Activated CD8-positive, alpha-beta memory T cell treated with anti-CD3 and anti-CD28 coated beads, Interleukin-2, amount 50 U/mL, for 48 hours (primary cell): ENCODE measurements at regions not wholly inside any gene's neighbourhood (a gene's known extent, or its start where the extent isn't known, plus 50 kb on each side); places are given as distances from the start of the nearest gene placed in this dataset.
"Not testable (repeated sequence)": the region's sequence is repeated elsewhere in the genome, so short reads cannot be mapped to it uniquely, and the experiment has no call there.

ENCODE experiments used
- DNase-seq: peaks from one replicate; pipeline ENCODE4 v3.0.0-alpha.2; 2020

- DNase-seq = no peak
These were observed 423.1 kb upstream of the PITX2 start for GRCh38 chr4:111045992-111046391.

GRCh38 chr4:111046811-111047210 lies 423.9 kb upstream of the PITX2 start:
- no peak for DNase-seq

DNA sequence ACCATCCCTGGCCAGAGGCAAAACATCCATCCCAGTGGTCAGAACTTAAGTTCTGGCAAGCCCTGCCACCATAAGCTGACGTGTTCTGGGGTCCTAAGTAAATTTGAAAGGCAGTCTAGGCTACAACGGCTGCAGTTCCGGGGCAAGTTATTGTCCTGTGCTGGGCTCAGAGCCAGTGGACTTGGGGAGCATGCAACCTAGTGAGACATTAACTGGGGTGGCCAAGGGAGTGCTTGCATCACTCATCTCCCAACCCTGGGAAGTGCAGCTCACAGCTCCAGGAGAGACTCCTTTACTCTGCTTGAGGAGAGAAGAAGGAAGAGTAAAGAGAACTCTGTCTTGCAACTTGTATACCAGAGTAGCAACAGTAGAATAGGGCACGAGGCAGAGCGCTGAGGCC lies 425.4 kb upstream of the PITX2 start:
- no peak for DNase-seq

DNA sequence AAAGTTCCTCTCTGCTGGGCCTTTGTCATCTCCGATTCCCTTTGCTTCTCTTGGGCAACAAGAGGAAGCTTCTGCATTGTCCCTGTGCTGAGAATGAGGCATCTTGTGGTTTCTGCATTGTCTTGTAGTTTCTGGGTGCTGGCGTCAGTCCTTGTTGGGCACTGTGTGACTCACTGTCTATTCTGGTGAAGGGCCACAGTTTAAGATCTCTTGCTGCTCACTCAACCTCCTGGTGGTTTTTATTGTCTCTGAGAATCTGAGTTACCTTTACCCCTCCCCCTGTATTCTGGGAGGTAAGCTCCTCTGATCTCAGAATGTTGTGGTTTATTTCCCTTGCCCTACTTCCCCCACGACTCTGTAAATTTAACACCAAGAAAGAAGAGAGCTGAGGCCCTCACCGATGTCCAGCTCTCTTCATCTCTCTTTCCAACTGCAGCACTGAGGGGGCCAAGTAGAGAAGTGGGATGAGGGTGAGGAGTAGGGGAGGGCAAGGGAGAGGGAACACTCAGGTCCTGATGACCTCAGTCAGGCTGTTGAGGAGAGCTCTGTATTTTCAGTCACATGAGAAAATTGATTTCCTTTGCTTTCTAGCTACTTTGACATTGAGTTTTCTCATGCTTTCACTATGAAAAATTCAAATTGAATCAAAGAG lies 441.6 kb upstream of the PITX2 start:
- DNase-seq = no peak

GRCh38 chr4:111066001-111066400 lies 443.1 kb upstream of the PITX2 start:
- no peak for DNase-seq

- DNase-seq = no peak
These were observed 443.6 kb upstream of the PITX2 start for GRCh38 chr4:111066447-111066846.

DNA sequence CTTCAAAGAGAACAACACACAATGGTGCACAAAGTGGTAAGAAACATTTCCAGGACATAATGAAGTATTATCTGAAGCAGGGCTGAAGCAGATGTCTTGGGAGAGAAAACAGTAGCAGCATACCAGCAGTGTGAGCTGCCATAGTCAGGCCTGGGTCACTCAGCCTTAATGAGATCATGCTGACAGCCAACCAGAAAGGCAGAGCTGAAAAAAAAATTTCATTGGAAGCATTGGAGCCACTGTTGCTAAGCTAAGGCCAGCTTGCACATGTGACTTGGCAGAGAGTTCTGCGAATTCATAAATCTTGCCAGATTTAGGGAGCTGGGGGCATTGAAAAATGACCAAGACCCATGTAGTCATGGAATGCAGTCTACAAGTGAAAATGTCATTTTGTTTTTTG lies 444.0 kb upstream of the PITX2 start:
- DNase-seq = no peak

DNA sequence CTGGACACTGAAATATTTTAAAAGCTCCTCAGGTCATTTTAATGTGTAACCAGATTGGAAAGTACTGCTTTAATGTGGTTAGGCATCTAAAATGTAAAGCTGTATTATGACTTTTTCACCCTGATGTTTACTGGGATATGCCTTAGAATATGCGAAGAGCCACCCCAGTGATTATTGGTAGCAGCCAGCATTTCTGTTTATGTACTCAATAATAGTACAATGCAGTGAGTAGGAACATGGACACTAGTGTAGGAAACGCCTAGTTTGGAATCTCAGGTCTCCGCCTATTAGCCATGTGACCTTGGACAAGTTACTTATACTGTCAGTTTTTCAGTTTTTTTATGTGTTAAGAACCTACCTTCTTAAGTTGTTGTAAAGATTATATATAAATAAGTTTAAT lies 446.0 kb upstream of the PITX2 start:
- no peak for DNase-seq

- DNase-seq = no peak
These were observed 447.5 kb upstream of the PITX2 start for GRCh38 chr4:111070390-111070789.

DNA sequence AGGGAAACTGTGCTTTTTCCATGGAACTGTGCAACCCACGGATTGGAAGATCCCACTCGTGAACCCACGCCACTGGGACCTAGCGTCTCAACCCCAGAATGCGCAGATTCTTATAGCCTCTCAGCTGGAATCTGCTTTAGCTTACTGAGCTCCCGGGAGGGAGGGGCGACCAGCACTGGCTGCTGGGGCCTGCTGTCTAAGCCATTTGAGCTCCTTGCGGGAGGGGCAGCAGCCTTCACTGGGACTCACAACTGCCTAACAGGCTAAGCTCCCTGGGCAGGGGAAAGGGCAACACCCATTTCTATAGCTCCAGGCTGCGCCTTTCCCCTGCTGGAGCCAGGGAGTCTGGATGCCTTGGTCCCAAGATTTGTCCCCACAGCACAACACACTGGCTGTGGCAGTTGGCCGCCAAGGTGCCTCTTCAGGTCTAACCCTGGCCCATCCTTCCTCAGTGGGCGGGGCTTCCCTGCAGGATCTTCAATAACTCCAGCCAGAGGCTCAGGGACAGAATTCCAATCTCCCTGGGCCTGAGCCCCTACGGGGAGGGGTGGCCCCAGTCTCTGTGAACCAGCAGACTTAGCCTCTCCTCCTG lies 451.7 kb upstream of the PITX2 start:
- DNase-seq = no peak

- DNase-seq = not testable (repeated sequence)
These were observed 453.4 kb upstream of the PITX2 start for GRCh38 chr4:111076299-111076698.

- no peak for DNase-seq
These were observed 485.3 kb upstream of the PITX2 start for GRCh38 chr4:111108153-111108552.

DNA sequence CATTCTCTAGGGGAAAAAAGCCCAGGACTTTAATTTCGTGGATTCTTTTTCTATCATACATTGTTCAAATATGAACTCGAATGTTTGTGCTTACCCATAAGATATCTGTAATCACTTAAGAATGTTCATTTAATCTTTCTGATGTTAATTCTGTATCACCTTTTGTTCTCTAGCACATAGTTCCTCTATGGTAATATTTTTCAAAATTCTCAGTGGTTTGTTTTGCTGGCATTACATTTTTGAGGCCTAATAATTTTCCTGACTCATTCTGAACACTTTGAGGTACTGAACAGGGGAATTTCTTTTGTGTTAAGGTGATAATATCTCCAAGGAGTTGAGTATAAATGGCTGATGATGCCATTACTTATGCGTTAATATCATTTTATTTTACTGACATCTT lies 490.7 kb upstream of the PITX2 start:
- DNase-seq = no peak

GRCh38 chr4:111115881-111116280 lies 493.0 kb upstream of the PITX2 start:
- DNase-seq = no peak

- DNase-seq = no peak
These were observed 497.3 kb upstream of the PITX2 start for GRCh38 chr4:111120191-111120590.

DNA sequence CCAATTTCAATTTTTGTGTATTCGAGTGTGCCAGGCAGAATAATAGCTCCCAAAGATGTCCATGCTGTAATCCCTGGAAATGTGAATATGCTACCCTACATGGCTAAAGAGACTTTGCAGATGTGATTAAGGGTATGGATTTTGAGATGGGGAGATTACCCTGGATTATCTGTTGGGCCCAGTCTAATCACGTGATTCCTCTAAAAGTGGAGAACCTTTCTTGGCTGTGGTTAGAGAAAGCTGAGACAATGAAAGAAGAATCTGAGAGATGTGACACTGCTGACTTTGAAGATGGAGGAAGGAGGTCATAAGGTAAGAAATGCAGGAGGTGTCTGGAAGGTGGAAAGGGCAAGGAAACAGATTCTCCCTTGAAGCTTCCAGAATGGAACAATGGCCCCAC lies 503.5 kb upstream of the PITX2 start:
- no peak for DNase-seq

DNA sequence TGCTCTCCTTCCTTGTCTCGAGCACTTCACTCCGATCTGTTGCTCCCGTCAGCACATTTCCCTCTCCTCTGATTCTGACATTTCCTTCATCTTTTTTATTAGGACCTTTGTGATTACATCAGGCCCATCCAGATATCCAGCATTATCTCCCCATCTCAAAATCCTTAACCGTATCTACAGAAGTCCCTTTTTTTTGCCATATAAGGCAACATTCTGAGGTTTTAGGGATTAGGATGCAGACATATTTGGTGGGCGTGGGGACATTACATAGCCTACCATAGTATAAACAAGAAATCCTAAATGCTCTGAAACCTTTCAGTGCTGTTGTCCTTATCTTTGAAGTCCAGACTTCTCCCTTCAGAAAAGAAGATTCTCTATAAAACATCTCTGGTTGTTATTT lies 505.0 kb upstream of the PITX2 start:
- DNase-seq = no peak

- DNase-seq = no peak
These were observed 505.4 kb upstream of the PITX2 start for GRCh38 chr4:111128327-111128726.

- DNase-seq = no peak
These were observed 513.6 kb upstream of the PITX2 start for GRCh38 chr4:111136438-111136837.

GRCh38 chr4:111136967-111137366 lies 514.1 kb upstream of the PITX2 start:
- no peak for DNase-seq

GRCh38 chr4:111143510-111143909 lies 520.6 kb upstream of the PITX2 start:
- DNase-seq = no peak

DNA sequence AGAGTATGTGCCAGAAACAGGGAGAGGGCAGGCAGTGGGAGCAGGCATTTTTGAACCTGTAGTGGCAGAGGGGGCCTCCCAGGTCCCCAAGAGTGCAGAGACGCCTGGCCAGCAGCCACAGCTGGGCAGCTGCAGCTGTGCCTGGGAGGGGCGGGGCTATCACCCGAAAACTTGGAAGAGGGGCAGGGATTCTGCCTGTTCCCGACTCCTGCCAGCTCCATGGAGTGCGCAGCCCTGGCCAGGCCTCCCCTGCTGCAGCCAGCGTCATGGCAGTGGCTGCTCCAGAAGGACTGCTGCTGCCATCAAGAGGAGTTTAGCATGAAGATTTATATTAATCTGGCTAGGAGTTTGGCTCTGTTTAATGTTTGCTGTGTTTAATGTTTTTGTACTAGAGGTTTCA lies 532.1 kb upstream of the PITX2 start:
- DNase-seq = no peak

- not testable (repeated sequence) for DNase-seq
These were observed 541.7 kb upstream of the PITX2 start for GRCh38 chr4:111164556-111164955.

GRCh38 chr4:111174331-111174730 lies 551.5 kb upstream of the PITX2 start:
- DNase-seq = no peak

DNA sequence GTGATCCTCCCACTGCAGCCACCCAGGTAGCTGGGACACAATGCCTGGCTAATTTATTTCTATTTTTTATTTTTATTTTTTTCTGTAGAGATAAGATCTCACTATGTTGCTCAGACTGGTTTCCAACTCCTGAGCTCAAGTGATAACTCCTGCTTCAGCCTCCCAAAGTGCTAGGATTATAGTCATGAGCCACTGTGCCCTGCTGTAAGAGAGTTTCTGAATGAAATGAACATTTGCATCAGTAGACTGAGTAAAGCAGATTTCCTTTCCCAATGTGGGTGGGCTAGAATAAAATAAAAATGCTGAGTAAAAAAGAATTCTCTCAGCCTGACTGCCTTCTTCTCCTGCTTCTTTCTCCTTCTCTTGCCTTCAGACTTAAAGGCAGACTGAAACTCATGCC lies 555.4 kb upstream of the PITX2 start:
- DNase-seq = no peak
